ENCODE measurements at regions not wholly inside any gene's neighbourhood (a gene's known extent, or its start where the extent isn't known, plus 50 kb on each side); places are given as distances from the start of the nearest gene placed in this dataset.

DNA sequence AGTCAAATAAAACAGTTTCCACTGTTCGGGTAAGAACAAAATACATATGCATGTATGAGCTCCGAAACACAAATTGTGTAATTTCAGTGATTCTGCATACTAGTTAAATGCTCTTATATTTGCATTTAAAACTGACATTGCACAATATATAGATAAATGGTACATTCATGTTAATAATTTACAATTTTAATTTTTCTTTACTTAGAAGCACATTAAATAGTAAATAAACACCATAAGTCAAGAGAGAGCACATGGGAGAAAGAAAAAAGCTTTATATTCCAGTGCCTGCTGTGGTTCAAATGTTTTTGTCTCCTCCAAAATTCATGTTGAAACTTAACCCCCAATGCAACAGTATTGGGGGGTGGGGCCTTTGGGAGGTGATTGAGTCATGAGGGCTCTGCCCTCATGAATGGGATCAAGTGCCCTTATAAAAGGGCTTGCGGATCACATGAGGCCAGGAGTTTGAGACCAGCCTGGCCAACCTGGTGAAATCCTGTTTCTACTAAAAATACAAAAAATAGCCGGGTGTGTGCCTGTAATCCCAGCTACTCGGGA is 322.9 kb downstream of the BCOR start:
- Histone ChIP-seq H3K4me3 (no peak overlapping the region), H4K20me1 (ENCODE audit: insufficient read depth) (no peaks in the 10 kb centered on the region), H3K36me3 (ENCODE audit: low read depth) (no peaks in the 10 kb centered on the region), H3F3A (ENCODE audit: insufficient read depth) (no peaks in the 10 kb centered on the region), H3K9me3 (ENCODE audit: low read depth) (no peaks in the 10 kb centered on the region), H3K79me2 (ENCODE audit: insufficient read depth) (no peaks in the 10 kb centered on the region), H3K9me2 (ENCODE audit: insufficient read depth) (no peaks in the 10 kb centered on the region), H3K4me2 (ENCODE audit: unreplicated experiment) (no peak overlapping the region), H3K9ac (no peak overlapping the region), H2AFZ (no peak overlapping the region), H3K27ac (no peak overlapping the region), H3K27me3 (replicated peaks; ENCODE audit: insufficient read depth) (no peaks in the 10 kb centered on the region), H3K4me1 (ENCODE audit: insufficient read depth) (no peaks in the 10 kb centered on the region)
- TF ChIP-seq EZH2 (IDR thresholded peaks at IDR 0.05; ENCODE audit: insufficient read depth, poor library complexity, severe bottlenecking): no peak
- no peak for TF ChIP-seq EZH2phosphoT487 (IDR thresholded peaks at IDR 0.05; ENCODE audit: insufficient read depth, low read depth)
- in situ Hi-C loops (cut with MboI): no loop called here
- DNase-seq: no peak
- 72 to 77% methylated on average over 4 to 5 of the region's 5 CpGs for WGBS, 2 experiments (ENCODE audit: low coverage in 1 of 2, low lambda C conversion rate in 2 of 2, missing lambda C conversion rate in 2 of 2)

- Histone ChIP-seq H3K4me1 (ENCODE audit: insufficient read depth) (no peaks in the 10 kb centered on the region), H3K4me2 (ENCODE audit: unreplicated experiment) (no peak overlapping the region), H3K27me3 (replicated peaks; ENCODE audit: insufficient read depth) (no peaks in the 10 kb centered on the region), H3K36me3 (ENCODE audit: low read depth) (no peaks in the 10 kb centered on the region), H3K9me2 (ENCODE audit: insufficient read depth) (no peaks in the 10 kb centered on the region), H3K9ac (no peak overlapping the region), H3K9me3 (ENCODE audit: low read depth) (no peaks in the 10 kb centered on the region), H2AFZ (no peak overlapping the region), H3F3A (ENCODE audit: insufficient read depth) (no peaks in the 10 kb centered on the region), H3K27ac (no peak overlapping the region), H3K4me3 (no peak overlapping the region), H4K20me1 (ENCODE audit: insufficient read depth) (no peaks in the 10 kb centered on the region), H3K79me2 (ENCODE audit: insufficient read depth) (no peaks in the 10 kb centered on the region)
- DNase-seq: no peak
- TF ChIP-seq EZH2phosphoT487 (IDR thresholded peaks at IDR 0.05; ENCODE audit: insufficient read depth, low read depth) (no peak), EZH2 (IDR thresholded peaks at IDR 0.05; ENCODE audit: insufficient read depth, poor library complexity, severe bottlenecking) (no peak)
- 80 to 84% methylated on average over 5 of the region's 5 CpGs for WGBS, 2 experiments (ENCODE audit: low coverage in 1 of 2, low lambda C conversion rate in 2 of 2, missing lambda C conversion rate in 2 of 2)
- in situ Hi-C loops (cut with MboI): no loop called here
Observed at GRCh38 chrX:39777623-39778025, 320.1 kb downstream of the BCOR start.

GRCh38 chrX:39779952-39780783 is 317.6 kb downstream of the BCOR start:
- H3K79me2 ChIP-seq (ENCODE audit: insufficient read depth): no peaks in the 10 kb centered on the region
- 64 to 75% methylated on average over 8 to 11 of the region's 12 CpGs for WGBS, 2 experiments (ENCODE audit: low coverage in 1 of 2, low lambda C conversion rate in 2 of 2, missing lambda C conversion rate in 2 of 2)
- no peak for DNase-seq
- H3K9me3 ChIP-seq (ENCODE audit: low read depth): no peaks in the 10 kb centered on the region
- H3K4me2 ChIP-seq (ENCODE audit: unreplicated experiment): no peak overlapping the region
- H3K4me3 ChIP-seq: no peak overlapping the region
- H3K27me3 ChIP-seq (replicated peaks; ENCODE audit: insufficient read depth): no peaks in the 10 kb centered on the region
- no peaks in the 10 kb centered on the region for H4K20me1 ChIP-seq (ENCODE audit: insufficient read depth)
- no peak overlapping the region for H2AFZ ChIP-seq
- in situ Hi-C loops (cut with MboI): no loop called here
- H3K36me3 ChIP-seq (ENCODE audit: low read depth): no peaks in the 10 kb centered on the region
- no peaks in the 10 kb centered on the region for H3K9me2 ChIP-seq (ENCODE audit: insufficient read depth)
- H3K4me1 ChIP-seq (ENCODE audit: insufficient read depth): no peaks in the 10 kb centered on the region
- H3F3A ChIP-seq (ENCODE audit: insufficient read depth): no peaks in the 10 kb centered on the region
- no peak overlapping the region for H3K27ac ChIP-seq
- H3K9ac ChIP-seq: no peak overlapping the region
- TF ChIP-seq EZH2phosphoT487 (IDR thresholded peaks at IDR 0.05; ENCODE audit: insufficient read depth, low read depth) (no peak), EZH2 (IDR thresholded peaks at IDR 0.05; ENCODE audit: insufficient read depth, poor library complexity, severe bottlenecking) (no peak)

DNA sequence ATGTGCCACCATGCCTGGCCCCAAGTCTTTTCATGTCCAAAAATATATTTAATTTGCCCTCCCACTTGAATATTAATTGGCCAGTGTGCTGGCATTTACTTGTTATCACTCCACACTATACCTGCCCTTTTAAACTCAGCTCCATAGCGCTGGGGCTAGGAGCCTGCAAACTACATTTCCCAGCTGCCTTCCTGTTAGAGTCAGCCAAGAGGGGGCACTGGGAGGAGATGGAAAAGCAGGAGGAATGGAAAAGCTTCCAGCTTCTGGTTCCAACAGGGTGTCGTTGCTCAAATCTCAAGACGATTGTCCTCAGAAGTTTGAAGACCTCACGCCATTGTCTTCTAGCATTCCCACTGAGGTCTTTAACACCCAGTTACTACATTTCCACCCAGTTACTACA is 315.5 kb downstream of the BCOR start:
- Histone ChIP-seq H3K9ac (no peak overlapping the region), H4K20me1 (ENCODE audit: insufficient read depth) (no peaks in the 10 kb centered on the region), H3K4me2 (ENCODE audit: unreplicated experiment) (no peak overlapping the region), H3K79me2 (ENCODE audit: insufficient read depth) (no peaks in the 10 kb centered on the region), H3K9me3 (ENCODE audit: low read depth) (no peaks in the 10 kb centered on the region), H3K9me2 (ENCODE audit: insufficient read depth) (no peaks in the 10 kb centered on the region), H3K36me3 (ENCODE audit: low read depth) (no peaks in the 10 kb centered on the region), H3K4me3 (no peak overlapping the region), H3K4me1 (ENCODE audit: insufficient read depth) (no peaks in the 10 kb centered on the region), H3K27ac (no peak overlapping the region), H2AFZ (no peak overlapping the region), H3F3A (ENCODE audit: insufficient read depth) (no peaks in the 10 kb centered on the region), H3K27me3 (replicated peaks; ENCODE audit: insufficient read depth) (no peaks in the 10 kb centered on the region)
- no peak for TF ChIP-seq EZH2 (IDR thresholded peaks at IDR 0.05; ENCODE audit: insufficient read depth, poor library complexity, severe bottlenecking)
- TF ChIP-seq EZH2phosphoT487 (IDR thresholded peaks at IDR 0.05; ENCODE audit: insufficient read depth, low read depth): no peak
- 75 to 77% methylated on average over 4 of the region's 4 CpGs for WGBS, 2 experiments (ENCODE audit: low coverage in 1 of 2, low lambda C conversion rate in 2 of 2, missing lambda C conversion rate in 2 of 2)
- in situ Hi-C loops (cut with MboI): no loop called here
- DNase-seq: no peak
